HG02970 (cell line): ENCODE measurements at regions not wholly inside any gene's neighbourhood (a gene's known extent, or its start where the extent isn't known, plus 50 kb on each side); places are given as distances from the start of the nearest gene placed in this dataset.

Experiments used
- ATAC-seq: cut with Tn5 transposase; IDR thresholded peaks from one replicate; pipeline ENCODE4 v1.9.1; 2021; ENCODE audit warnings: mild to moderate bottlenecking, moderate library complexity, moderate number of reproducible peaks; ENCODE audit not compliant: unreplicated experiment, low FRiP score

- no peak for ATAC-seq
Measured at GRCh38 chr4:117425636-117426035, 340.3 kb upstream of the TRAM1L1 start.

- no peak for ATAC-seq
Measured at GRCh38 chr4:117428536-117428935, 343.2 kb upstream of the TRAM1L1 start.

- no peak for ATAC-seq
Measured at GRCh38 chr4:117429061-117429460, 343.7 kb upstream of the TRAM1L1 start.

GRCh38 chr4:117429506-117429905 lies 344.1 kb upstream of the TRAM1L1 start:
- ATAC-seq, result no peak

GRCh38 chr4:117434424-117434823 lies 349.0 kb upstream of the TRAM1L1 start:
- no peak for ATAC-seq

GRCh38 chr4:117447925-117448324 lies 362.5 kb upstream of the TRAM1L1 start:
- ATAC-seq, result no peak

- no peak for ATAC-seq
Measured at GRCh38 chr4:117455088-117455487, 369.7 kb upstream of the TRAM1L1 start.

- no peak for ATAC-seq
Measured at GRCh38 chr4:117466388-117466787, 381.0 kb upstream of the TRAM1L1 start.

GRCh38 chr4:117467404-117467803 lies 382.0 kb upstream of the TRAM1L1 start:
- no peak for ATAC-seq

GRCh38 chr4:117474987-117475386 lies 389.6 kb upstream of the TRAM1L1 start:
- no peak for ATAC-seq

- no peak for ATAC-seq
Measured at GRCh38 chr4:117477925-117478324, 392.5 kb upstream of the TRAM1L1 start.

- no peak for ATAC-seq
Measured at GRCh38 chr4:117478702-117479101, 393.3 kb upstream of the TRAM1L1 start.

GRCh38 chr4:117479673-117480072 lies 394.3 kb upstream of the TRAM1L1 start:
- no peak for ATAC-seq

- ATAC-seq, result no peak
Measured at GRCh38 chr4:117481742-117482141, 396.4 kb upstream of the TRAM1L1 start.

- ATAC-seq, result no peak
Measured at GRCh38 chr4:117488692-117489091, 403.3 kb upstream of the TRAM1L1 start.

- ATAC-seq, result no peak
Measured at GRCh38 chr4:117489107-117489506, 403.7 kb upstream of the TRAM1L1 start.

- ATAC-seq, result no peak
Measured at GRCh38 chr4:117491516-117491915, 406.1 kb upstream of the TRAM1L1 start.

- no peak for ATAC-seq
Measured at GRCh38 chr4:117495802-117496201, 410.4 kb upstream of the TRAM1L1 start.

- ATAC-seq, result no peak
Measured at GRCh38 chr4:117512414-117512813, 427.0 kb upstream of the TRAM1L1 start.

GRCh38 chr4:117514391-117515175 lies 429.2 kb upstream of the TRAM1L1 start:
- no peak for ATAC-seq

- ATAC-seq, result no peak
Measured at GRCh38 chr4:117515921-117516320, 430.5 kb upstream of the TRAM1L1 start.

GRCh38 chr4:117527601-117528000 lies 442.2 kb upstream of the TRAM1L1 start:
- ATAC-seq, result no peak

- ATAC-seq, result no peak
Measured at GRCh38 chr4:117529401-117529800, 444.0 kb upstream of the TRAM1L1 start.
